ENCODE measurements at regions not wholly inside any gene's neighbourhood (a gene's known extent, or its start where the extent isn't known, plus 50 kb on each side); places are given as distances from the start of the nearest gene placed in this dataset.
"Not testable (repeated sequence)": the region's sequence is repeated elsewhere in the genome, so short reads cannot be mapped to it uniquely, and the experiment has no call there.

GRCh38 chr2:107558295-107558694 lies 268.4 kb upstream of the RGPD4 start:
- Histone ChIP-seq H3K36me3 (no peaks in the 10 kb centered on the region), H3K27ac (no peak overlapping the region), H3K9me3 (peaks cover 17 to 20% of the 10 kb centered on the region in 2 donors), H3K27me3 (no peaks in the 10 kb centered on the region), H3K4me1 (no peaks in the 10 kb centered on the region), H3K4me3 (no peak overlapping the region)
- intact Hi-C loops (cut with DNase I; ENCODE audit: low total_unique reads), result no loop called here
- TF ChIP-seq POLR2AphosphoS5 (IDR thresholded peaks at IDR 0.05) (no peak), CTCF (IDR thresholded peaks at IDR 0.05) (no peak), POLR2A (IDR thresholded peaks at IDR 0.05) (no peak)
- DNase-seq (ENCODE audit: low spot score in 2 of 2), result no peak

GRCh38 chr2:107569496-107569895 lies 257.2 kb upstream of the RGPD4 start:
- no peaks in the 10 kb centered on the region for H3K9me3 ChIP-seq
- no peak for DNase-seq (ENCODE audit: low spot score in 2 of 2)
- TF ChIP-seq POLR2AphosphoS5 (IDR thresholded peaks at IDR 0.05) (no peak), CTCF (IDR thresholded peaks at IDR 0.05) (no peak), POLR2A (IDR thresholded peaks at IDR 0.05) (no peak)
- intact Hi-C loops (cut with DNase I; ENCODE audit: low total_unique reads), result no loop called here
- H3K27me3 ChIP-seq, result no peaks in the 10 kb centered on the region
- no peak overlapping the region for H3K4me3 ChIP-seq
- no peaks in the 10 kb centered on the region for H3K4me1 ChIP-seq
- no peak overlapping the region for H3K27ac ChIP-seq
- no peaks in the 10 kb centered on the region for H3K36me3 ChIP-seq

DNA sequence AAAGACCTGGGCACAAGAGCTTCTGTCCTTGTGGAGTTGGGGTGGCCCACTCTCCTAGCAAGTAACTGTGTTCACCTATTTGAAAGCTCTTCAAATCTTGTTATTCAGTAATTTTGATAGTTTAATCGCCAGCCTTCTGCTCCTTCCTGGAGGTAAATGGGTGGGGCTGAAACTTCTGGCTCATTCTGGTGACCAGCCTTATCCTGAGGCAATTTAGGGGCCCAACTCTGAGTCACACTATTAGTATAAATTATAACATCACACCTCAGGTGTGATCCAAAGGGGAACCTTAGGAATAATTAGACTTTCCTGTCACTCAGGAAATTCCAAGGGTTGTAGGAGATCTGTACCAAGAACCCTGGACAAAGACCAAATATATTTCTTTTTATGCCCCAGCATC lies 255.8 kb upstream of the RGPD4 start:
- Histone ChIP-seq H3K27me3 (no peaks in the 10 kb centered on the region), H3K4me1 (no peaks in the 10 kb centered on the region), H3K9me3 (no peaks in the 10 kb centered on the region), H3K36me3 (no peaks in the 10 kb centered on the region), H3K27ac (no peak overlapping the region), H3K4me3 (no peak overlapping the region)
- intact Hi-C loops (cut with DNase I; ENCODE audit: low total_unique reads), result no loop called here
- DNase-seq (ENCODE audit: low spot score in 2 of 2), result no peak
- no peak for TF ChIP-seq POLR2A (IDR thresholded peaks at IDR 0.05)
- no peak for TF ChIP-seq CTCF (IDR thresholded peaks at IDR 0.05)
- no peak for TF ChIP-seq POLR2AphosphoS5 (IDR thresholded peaks at IDR 0.05)

GRCh38 chr2:107572890-107573289 lies 253.8 kb upstream of the RGPD4 start:
- H3K4me1 ChIP-seq; DNase-seq (ENCODE audit: low spot score in 2 of 2); intact Hi-C loops (cut with DNase I; ENCODE audit: low total_unique reads); H3K4me3 ChIP-seq; H3K27me3 ChIP-seq; H3K27ac ChIP-seq; H3K36me3 ChIP-seq; H3K9me3 ChIP-seq: not testable (repeated sequence)

DNA sequence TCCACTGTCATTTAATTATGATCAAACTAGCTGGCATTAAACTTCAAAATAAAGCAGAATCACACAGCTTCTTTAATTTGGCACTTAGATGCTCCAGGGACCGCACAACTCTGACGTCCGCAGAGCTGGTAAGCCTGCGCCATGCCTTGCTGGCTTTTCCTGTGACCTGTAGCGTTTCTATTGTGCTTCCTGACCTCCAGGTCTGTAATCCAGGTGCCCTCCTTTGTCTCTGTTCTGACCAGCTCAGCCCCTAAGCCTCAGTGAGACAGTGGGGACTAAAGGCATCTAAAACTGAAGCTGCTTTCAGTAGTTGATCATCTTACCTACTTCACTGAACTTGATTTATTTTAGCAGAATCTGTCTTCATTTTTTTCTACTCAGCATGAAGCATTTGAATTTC lies 249.7 kb upstream of the RGPD4 start:
- no peaks in the 10 kb centered on the region for H3K9me3 ChIP-seq
- H3K27ac ChIP-seq, result no peak overlapping the region
- DNase-seq (ENCODE audit: low spot score in 2 of 2), result no peak
- intact Hi-C loops (cut with DNase I; ENCODE audit: low total_unique reads), result no loop called here
- H3K27me3 ChIP-seq, result no peaks in the 10 kb centered on the region
- TF ChIP-seq POLR2A (IDR thresholded peaks at IDR 0.05) (no peak), POLR2AphosphoS5 (IDR thresholded peaks at IDR 0.05) (no peak), CTCF (IDR thresholded peaks at IDR 0.05) (no peak)
- no peak overlapping the region for H3K4me3 ChIP-seq
- H3K4me1 ChIP-seq, result no peaks in the 10 kb centered on the region
- no peaks in the 10 kb centered on the region for H3K36me3 ChIP-seq

DNA sequence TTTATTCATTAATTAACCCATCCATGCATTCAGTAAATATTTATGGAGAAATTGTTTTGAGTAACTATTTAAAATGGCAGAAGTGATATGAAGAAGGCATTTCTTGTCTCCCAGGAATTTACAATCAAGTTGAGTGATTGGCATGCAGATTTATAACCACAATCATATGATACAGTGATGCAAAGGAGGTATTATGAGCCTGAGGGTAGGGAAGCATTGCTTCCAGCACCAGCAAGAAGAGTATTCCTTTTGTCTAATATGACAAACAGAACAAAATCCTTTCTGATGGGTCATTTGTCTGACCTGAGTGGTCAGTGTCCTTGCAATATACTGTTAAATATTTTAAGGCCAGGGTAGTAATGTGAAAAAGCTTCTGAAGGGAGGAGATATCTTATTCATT lies 244.2 kb upstream of the RGPD4 start:
- Histone ChIP-seq H3K9me3 (no peaks in the 10 kb centered on the region), H3K27me3 (no peaks in the 10 kb centered on the region), H3K4me3 (no peak overlapping the region), H3K36me3 (no peaks in the 10 kb centered on the region), H3K4me1 (no peaks in the 10 kb centered on the region), H3K27ac (no peak overlapping the region)
- TF ChIP-seq CTCF (IDR thresholded peaks at IDR 0.05), result no peak
- no peak for TF ChIP-seq POLR2AphosphoS5 (IDR thresholded peaks at IDR 0.05)
- TF ChIP-seq POLR2A (IDR thresholded peaks at IDR 0.05), result no peak
- intact Hi-C loops (cut with DNase I; ENCODE audit: low total_unique reads), result no loop called here
- DNase-seq (ENCODE audit: low spot score in 2 of 2), result no peak
